ENCODE measurements at regions not wholly inside any gene's neighbourhood (a gene's known extent, or its start where the extent isn't known, plus 50 kb on each side); places are given as distances from the start of the nearest gene placed in this dataset.

DNA sequence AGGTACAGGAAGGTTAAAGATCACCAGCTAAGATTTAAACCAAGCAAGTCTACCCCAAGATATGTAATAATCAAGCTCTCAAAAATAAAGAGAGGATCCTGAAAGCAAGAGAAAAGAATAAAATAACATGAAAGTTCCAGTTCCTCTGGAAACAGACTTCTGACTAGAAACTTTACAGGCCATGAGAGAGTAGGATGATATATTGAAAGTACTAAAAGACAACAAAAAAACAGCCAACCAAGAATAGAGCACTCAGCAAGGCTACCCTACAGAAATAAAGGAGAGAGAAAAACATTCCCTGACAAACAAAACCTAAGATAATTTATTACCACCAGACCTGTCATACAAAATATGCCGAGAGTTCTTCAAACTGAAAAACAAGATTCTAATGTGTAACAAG lies 450.5 kb downstream of the ARAP2 start:
- TF ChIP-seq EZH2 (IDR thresholded peaks at IDR 0.05; ENCODE audit: low read length, missing control alignments): no peak
- TF ChIP-seq, protein P1, sequence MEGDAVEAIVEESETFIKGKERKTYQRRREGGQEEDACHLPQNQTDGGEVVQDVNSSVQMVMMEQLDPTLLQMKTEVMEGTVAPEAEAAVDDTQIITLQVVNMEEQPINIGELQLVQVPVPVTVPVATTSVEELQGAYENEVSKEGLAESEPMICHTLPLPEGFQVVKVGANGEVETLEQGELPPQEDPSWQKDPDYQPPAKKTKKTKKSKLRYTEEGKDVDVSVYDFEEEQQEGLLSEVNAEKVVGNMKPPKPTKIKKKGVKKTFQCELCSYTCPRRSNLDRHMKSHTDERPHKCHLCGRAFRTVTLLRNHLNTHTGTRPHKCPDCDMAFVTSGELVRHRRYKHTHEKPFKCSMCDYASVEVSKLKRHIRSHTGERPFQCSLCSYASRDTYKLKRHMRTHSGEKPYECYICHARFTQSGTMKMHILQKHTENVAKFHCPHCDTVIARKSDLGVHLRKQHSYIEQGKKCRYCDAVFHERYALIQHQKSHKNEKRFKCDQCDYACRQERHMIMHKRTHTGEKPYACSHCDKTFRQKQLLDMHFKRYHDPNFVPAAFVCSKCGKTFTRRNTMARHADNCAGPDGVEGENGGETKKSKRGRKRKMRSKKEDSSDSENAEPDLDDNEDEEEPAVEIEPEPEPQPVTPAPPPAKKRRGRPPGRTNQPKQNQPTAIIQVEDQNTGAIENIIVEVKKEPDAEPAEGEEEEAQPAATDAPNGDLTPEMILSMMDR (conservative IDR thresholded peaks at IDR 0.05 in 1 of 2, IDR thresholded peaks at IDR 0.05 in 1 of 2; ENCODE audit: low read depth in 1 of 2, low read length in 2 of 2): no peak

Data from fibroblast of lung (primary cell).